Activated CD4-positive, alpha-beta T cell treated with anti-CD3 and anti-CD28 coated beads for 4 hours (primary cell): ENCODE measurements at regions not wholly inside any gene's neighbourhood (a gene's known extent, or its start where the extent isn't known, plus 50 kb on each side); places are given as distances from the start of the nearest gene placed in this dataset.

Experiments
- DNase-seq, 2 donors: peaks; one replicate each; pipeline ENCODE4 v3.0.0-alpha.2; 2020

- DNase-seq: no peak
Observed at GRCh38 chr21:24989516-24989915, 617.8 kb downstream of the MRPL39 start.

DNA sequence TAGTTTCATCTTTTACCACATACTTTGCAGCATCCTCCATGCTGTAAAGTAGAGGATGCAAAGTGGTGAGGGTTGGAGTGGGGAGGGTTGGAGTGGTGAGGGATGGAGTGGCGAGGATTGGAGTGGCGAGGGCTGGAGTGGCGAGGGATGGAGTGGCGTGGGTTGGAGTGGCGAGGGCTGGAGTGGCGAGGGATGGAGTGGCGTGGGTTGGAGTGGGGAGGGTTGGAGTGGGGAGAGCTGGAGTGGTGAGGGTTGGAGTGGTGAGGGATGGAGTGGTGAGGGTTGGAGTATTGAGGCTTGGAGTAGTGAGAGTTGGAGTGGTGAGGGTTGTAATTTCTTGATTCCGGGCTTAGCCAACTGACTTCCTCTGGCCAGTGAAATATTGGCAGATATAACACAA lies 618.3 kb downstream of the MRPL39 start:
- no peak for DNase-seq

GRCh38 chr21:24976238-24976637 lies 631.0 kb downstream of the MRPL39 start:
- DNase-seq: no peak

GRCh38 chr21:24969068-24969467 lies 638.2 kb downstream of the MRPL39 start:
- no peak for DNase-seq

DNA sequence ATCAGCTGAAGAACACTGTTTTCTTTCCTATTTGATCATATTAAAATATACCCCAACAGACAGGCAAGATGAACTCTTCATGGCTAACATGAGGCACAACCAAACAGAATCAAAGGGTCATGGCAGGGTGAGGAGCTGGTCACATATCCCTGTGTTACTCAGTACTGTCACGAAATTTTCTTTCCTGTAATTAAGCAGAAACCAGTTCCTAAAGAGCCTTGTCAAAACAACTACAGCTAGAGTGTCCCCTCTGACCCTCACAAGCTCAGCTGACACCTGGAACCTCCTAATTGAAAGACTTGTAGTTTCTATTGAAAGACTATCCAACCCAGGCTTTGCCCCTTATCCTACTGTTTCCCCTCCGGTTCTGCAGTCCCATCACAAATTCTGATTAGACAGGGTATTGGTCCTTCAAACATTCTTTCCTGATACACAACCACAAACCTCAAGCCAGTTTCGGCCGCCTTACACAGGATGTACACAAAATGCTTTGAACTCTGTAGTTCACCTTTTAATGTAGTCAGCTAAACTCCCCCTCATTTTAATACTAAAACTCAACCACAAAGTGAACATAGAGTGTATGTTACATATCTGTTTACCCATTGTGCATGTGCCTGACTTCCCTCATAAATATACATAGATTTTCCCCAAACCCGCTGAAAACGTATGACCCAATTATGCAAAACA lies 651.9 kb downstream of the MRPL39 start:
- DNase-seq: no peak

GRCh38 chr21:24948186-24948585 lies 659.1 kb downstream of the MRPL39 start:
- DNase-seq: no peak

- DNase-seq: no peak
Observed at GRCh38 chr21:24945910-24946309, 661.4 kb downstream of the MRPL39 start.

- no peak for DNase-seq
Observed at GRCh38 chr21:24941316-24942185, 665.7 kb downstream of the MRPL39 start.

GRCh38 chr21:24939291-24939690 lies 668.0 kb downstream of the MRPL39 start:
- DNase-seq: no peak

DNA sequence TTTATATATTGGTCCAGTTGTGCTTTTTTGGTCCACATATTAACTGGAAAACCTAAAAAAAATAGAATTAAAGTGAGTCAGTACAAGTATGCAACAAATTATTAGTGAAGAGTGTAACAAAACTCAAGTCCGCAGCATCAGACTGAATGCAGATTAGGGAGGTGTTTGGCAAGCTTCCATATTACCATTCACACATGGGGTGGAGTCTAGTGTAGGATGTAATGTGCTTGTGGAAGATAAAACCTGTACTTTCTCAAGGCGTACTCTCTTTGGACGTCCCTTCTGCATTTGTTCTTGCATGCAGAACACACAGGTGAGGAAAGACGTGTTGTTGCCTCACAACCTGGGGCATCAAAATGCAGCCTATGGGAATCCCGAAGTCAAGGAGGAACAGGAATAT lies 668.7 kb downstream of the MRPL39 start:
- no peak for DNase-seq

GRCh38 chr21:24935991-24936390 lies 671.3 kb downstream of the MRPL39 start:
- DNase-seq: no peak

DNA sequence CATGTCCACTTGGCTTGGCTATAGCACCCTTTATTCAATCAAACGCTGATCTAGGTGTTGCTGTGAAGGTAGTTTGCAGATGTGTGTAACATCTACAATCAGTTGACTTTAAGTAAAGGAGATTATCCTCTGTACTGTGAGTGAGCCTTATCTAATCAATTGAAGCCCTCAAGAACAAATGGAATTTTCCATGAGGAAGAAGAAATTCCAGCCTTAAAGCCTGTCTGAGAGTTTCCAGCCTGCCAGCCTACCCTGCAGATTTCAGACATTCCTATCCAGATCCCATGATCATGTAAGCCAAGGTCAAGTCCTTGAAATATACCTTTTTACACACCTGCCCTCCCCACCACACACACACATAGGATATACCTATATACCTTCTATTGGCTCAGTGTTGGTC lies 696.7 kb downstream of the MRPL39 start:
- DNase-seq: no peak

DNA sequence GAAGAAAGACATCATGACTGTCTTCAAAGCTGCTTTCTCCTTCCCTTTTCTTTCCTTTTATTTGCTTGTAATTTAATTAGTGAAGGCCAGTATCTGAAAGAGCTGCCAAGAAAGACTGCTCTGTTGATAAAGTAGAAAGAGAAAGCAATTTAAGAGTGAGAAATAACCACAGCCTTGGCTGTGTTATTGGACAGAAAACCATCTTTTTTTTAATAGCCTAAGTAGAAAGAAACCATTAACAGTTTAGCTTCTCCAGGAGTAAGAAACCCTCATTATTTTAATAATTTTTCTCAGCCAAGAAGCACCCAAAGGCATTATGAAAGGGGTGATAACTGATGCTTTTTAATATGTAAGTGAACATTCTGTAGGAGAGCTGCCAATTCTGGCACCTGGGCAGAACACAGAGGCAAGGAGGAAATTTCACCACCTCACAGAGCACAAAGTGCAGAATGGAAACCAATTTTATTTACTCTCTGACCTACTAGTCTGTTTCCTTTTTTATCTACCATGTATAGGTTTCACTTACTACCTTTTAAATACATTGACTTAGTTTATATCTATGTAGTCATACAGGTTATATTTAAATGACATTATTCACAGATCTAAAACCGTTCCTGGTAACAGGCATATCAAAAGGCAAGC lies 703.2 kb downstream of the MRPL39 start:
- DNase-seq: no peak

DNA sequence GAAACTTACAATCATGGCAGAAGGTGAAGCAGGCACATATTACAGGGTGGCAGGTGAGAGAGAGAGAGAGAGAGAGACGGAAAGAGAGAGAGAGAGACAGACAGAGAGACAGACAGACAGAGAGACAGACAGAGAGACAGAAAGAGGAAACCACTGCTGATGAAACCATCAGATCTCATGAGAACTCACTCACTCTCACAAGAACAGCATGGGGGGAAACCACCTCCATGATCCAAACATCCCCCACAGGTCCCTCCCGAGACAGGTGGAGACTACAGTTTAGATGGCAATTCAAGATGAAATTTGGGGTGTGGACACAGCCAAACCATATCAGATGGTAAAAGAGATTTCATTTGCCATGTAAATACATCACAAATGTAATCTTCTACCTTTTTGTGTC lies 708.1 kb downstream of the MRPL39 start:
- DNase-seq: no peak

DNA sequence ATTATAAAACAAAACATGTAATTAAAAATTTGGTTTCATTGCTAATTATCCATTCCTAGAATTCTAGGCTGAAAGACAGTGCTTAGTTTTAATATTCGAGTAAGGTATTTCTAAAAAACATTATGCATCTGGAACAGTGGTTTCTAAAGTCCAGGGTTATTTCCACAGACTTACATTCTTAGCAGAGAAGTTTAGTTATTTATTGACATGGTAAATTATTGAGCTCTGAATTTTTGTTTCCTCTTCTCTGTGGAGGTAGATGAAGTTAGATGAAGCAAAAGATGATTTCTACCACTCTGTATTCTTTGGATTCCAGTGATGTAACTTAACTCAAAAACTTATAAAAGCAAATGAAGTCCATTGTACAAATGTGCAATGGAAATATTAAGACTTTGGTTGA lies 709.4 kb downstream of the MRPL39 start:
- DNase-seq: no peak

GRCh38 chr21:24896735-24897124 lies 710.6 kb downstream of the MRPL39 start:
- no peak for DNase-seq

- no peak for DNase-seq
Observed at GRCh38 chr21:24895885-24896734, 711.2 kb downstream of the MRPL39 start.

GRCh38 chr21:24894324-24894723 lies 713.0 kb downstream of the MRPL39 start:
- no peak for DNase-seq

DNA sequence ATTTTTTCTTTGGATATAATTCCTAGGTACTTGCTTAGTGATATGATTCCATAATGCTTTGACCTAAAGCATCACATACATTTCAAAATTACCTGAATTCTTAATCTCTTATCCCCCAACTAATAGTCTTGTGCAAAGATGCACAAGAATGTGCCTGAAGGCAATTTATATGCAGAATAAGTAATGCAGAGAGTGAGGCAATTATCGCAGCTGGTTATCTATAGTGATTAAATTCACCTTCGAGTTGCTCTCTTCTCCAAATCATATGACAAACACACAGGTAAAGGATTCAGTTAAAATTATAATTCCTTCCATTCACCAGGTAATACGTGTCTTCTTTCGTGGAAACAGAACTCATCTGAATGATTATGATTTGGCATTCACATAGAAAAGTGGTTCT lies 717.3 kb downstream of the MRPL39 start:
- no peak for DNase-seq

- no peak for DNase-seq
Observed at GRCh38 chr21:24881506-24881905, 725.8 kb downstream of the MRPL39 start.

- no peak for DNase-seq
Observed at GRCh38 chr21:24870633-24871032, 736.6 kb downstream of the MRPL39 start.

- DNase-seq: no peak
Observed at GRCh38 chr21:24869862-24870261, 737.4 kb downstream of the MRPL39 start.

GRCh38 chr21:24868117-24868516 lies 739.2 kb downstream of the MRPL39 start:
- DNase-seq: no peak
